ENCODE measurements at regions not wholly inside any gene's neighbourhood (a gene's known extent, or its start where the extent isn't known, plus 50 kb on each side); places are given as distances from the start of the nearest gene placed in this dataset.
A peak's percentile ranks its signal among the peaks of the same experiment; 100 is the strongest.

GRCh38 chr18:7490104-7490503, 77.0 kb upstream of the PTPRM start:
- Histone ChIP-seq H3K27me3 (no peaks in the 10 kb centered on the region), H3K9me3 (no peaks in the 10 kb centered on the region), H3K36me3 (no peaks in the 10 kb centered on the region), H3K4me3 (no peak overlapping the region)
- DNase-seq: no peak

DNA sequence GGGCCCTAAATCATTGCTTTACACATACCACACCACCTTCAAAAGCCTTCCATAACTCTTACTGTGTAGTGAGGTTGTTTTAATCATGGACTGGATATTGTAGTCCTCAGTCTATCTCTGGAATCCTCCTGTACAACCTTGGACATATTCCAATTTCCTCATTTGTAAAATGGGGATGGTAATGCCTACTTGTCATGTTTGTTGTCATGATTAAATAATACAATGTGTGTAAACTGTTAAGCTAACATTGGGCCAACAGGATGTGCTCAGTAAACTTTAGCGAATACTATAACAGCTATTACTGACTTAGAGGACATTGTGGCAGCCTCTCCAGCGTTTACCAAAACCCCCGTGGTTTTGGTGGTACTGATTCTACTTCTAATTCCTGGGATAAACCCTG, 74.7 kb upstream of the PTPRM start:
- no peaks in the 10 kb centered on the region for H3K9me3 ChIP-seq
- no peaks in the 10 kb centered on the region for H3K27me3 ChIP-seq
- no peak for DNase-seq
- H3K36me3 ChIP-seq: no peaks in the 10 kb centered on the region
- H3K4me3 ChIP-seq: no peak overlapping the region

DNA sequence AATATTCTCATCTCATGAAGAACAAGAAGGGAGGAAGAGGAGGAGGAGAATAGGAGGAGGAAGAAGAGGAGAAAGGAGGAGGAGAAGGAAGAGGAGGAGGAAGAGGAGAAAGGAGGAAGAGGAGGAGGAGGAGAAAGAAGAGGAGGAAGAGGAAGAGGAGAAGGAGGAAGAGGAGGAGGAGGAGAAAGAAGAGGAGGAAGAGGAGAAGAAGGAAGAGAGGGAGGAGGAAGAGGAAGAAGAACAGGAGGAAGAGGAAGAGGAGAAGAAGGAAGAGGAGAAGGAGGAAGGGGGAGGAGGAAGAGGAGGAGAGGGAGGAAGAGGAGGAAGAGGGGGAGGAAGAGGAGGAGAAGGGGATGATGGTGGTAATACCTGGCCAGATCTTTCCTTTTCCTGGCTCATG, 70.0 kb upstream of the PTPRM start:
- no peak overlapping the region for H3K4me3 ChIP-seq
- no peaks in the 10 kb centered on the region for H3K9me3 ChIP-seq
- no peaks in the 10 kb centered on the region for H3K27me3 ChIP-seq
- DNase-seq: no peak
- no peaks in the 10 kb centered on the region for H3K36me3 ChIP-seq

- no peak overlapping the region for H3K4me3 ChIP-seq
Measured at GRCh38 chr18:7511106-7511505, 56.0 kb upstream of the PTPRM start.

DNA sequence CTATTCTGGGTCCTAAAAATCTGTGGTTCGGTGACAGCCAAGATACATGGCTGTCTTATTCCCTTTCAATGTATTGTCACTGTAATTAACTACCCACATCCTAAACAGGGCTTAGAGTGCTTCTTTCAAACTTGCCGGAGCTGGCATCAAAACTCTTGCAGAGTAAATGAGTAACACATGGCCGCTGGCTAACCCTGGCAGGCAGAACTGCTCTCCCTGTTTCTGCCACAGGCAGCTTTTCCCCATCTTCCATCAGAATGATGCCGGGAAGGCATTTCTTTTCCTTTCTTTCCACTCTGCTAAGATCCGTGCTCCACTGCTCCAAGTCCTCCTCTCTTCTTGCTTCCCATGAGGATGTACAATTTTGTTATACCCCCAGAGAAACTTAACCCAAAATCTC, 54.8 kb upstream of the PTPRM start:
- Histone ChIP-seq H3K27me3 (no peaks in the 10 kb centered on the region), H3K36me3 (no peaks in the 10 kb centered on the region), H3K9me3 (no peaks in the 10 kb centered on the region), H3K4me3 (no peak overlapping the region)
- peak; percentile 31 for DNase-seq

More at GRCh38 chr18:7511106-7511505, 56.0 kb upstream of the PTPRM start:
- no peaks in the 10 kb centered on the region for H3K9me3 ChIP-seq
- DNase-seq: no peak
- H3K27me3 ChIP-seq: no peaks in the 10 kb centered on the region
- no peaks in the 10 kb centered on the region for H3K36me3 ChIP-seq

DNA sequence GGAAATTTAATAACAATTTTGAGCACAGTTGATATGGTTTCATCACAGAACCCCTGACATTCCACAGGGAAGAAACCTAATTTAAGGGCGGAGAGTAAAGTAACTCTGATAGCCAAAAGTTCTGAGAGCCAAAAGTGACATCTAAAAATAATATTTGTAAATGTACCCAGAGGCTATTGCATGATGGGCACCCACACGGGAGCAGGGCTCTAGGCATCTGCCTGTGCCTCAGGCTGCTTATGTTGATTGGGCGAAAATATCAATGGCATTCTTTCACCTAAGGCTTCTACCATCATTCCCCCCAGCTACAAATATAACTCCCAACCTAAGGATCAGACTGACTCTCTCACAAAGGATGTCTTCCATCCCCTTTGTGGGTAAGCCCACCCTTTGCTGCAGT, 54.1 kb upstream of the PTPRM start:
- Histone ChIP-seq H3K36me3 (no peaks in the 10 kb centered on the region), H3K4me3 (no peak overlapping the region), H3K9me3 (no peaks in the 10 kb centered on the region), H3K27me3 (no peaks in the 10 kb centered on the region)
- no peak for DNase-seq

- no peaks in the 10 kb centered on the region for H3K27me3 ChIP-seq
- no peak overlapping the region for H3K4me3 ChIP-seq
- DNase-seq: no peak
- H3K9me3 ChIP-seq: no peaks in the 10 kb centered on the region
- H3K36me3 ChIP-seq: no peaks in the 10 kb centered on the region
Measured at GRCh38 chr18:7514796-7515440, 52.2 kb upstream of the PTPRM start.

- no peaks in the 10 kb centered on the region for H3K36me3 ChIP-seq
- no peaks in the 10 kb centered on the region for H3K9me3 ChIP-seq
- H3K27me3 ChIP-seq: no peaks in the 10 kb centered on the region
- H3K4me3 ChIP-seq: no peak overlapping the region
- no peak for DNase-seq
Measured at GRCh38 chr18:7516266-7517117, 50.6 kb upstream of the PTPRM start.
